SJSA1 (cell line): ENCODE measurements at regions not wholly inside any gene's neighbourhood (a gene's known extent, or its start where the extent isn't known, plus 50 kb on each side); places are given as distances from the start of the nearest gene placed in this dataset.

ENCODE experiments used
- DNase-seq, 2 experiments: peaks; one replicate each; pipeline ENCODE4 v3.0.0-alpha.2; 2015 to 2020; ENCODE audit warnings: low spot score in 2 of 2, low read depth in 1 of 2
- H3K27ac ChIP-seq: fragments of 250-450 bp; sonication (Bioruptor Pico); 2 replicates; pipeline ENCODE4 v1.5.1; 2020; ENCODE audit warnings: mild to moderate bottlenecking, moderate library complexity
- H3K27me3 ChIP-seq: fragments of 250-450 bp; sonication (Bioruptor Pico); replicated peaks from 2 replicates; pipeline ENCODE4 v1.5.1; 2020; ENCODE audit warnings: mild to moderate bottlenecking, moderate library complexity
- H3K36me3 ChIP-seq: fragments of 250-450 bp; sonication (Bioruptor Pico); 2 replicates; pipeline ENCODE4 v1.5.1; 2020; ENCODE audit warnings: mild to moderate bottlenecking
- H3K4me1 ChIP-seq: fragments of 250-450 bp; sonication (Bioruptor Pico); replicated peaks from 2 replicates; pipeline ENCODE4 v1.6.1; 2021; ENCODE audit warnings: mild to moderate bottlenecking
- H3K4me3 ChIP-seq: fragments of 250-450 bp; sonication (Bioruptor Pico); 2 replicates; pipeline ENCODE4 v1.5.1; 2020; ENCODE audit warnings: mild to moderate bottlenecking
- H3K9me3 ChIP-seq: fragments of 250-450 bp; sonication (Bioruptor Pico); replicated peaks from 2 replicates; pipeline ENCODE4 v1.5.1; 2020; ENCODE audit warnings: mild to moderate bottlenecking

DNA sequence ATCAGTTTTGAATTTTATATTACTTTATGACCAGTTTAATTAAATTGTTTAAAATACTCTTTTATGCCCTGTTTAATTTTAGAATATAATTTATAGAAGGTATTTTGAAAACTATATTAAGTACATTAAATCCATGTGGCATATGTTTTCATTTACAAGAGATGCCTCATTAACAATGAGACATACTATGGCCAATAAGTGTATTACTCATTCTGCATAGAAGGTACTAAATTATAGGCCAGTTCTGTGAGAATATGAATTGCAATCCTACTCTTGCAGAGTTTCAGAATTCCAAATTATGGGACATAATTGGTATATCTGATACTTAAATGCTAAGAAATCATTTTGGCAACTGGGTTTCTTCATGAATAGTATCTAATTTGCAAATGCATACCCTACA lies 951.1 kb downstream of the FAT4 start:
- Histone ChIP-seq H3K4me1 (no peaks in the 10 kb centered on the region), H3K4me3 (no peak overlapping the region), H3K36me3 (no peaks in the 10 kb centered on the region), H3K9me3 (no peaks in the 10 kb centered on the region), H3K27ac (no peak overlapping the region), H3K27me3 (no peaks in the 10 kb centered on the region)
- DNase-seq, result no peak

GRCh38 chr4:126267689-126268088 lies 952.9 kb downstream of the FAT4 start:
- Histone ChIP-seq H3K36me3 (no peaks in the 10 kb centered on the region), H3K4me3 (no peak overlapping the region), H3K9me3 (no peaks in the 10 kb centered on the region), H3K4me1 (no peaks in the 10 kb centered on the region), H3K27me3 (no peaks in the 10 kb centered on the region), H3K27ac (no peak overlapping the region)
- no peak for DNase-seq

DNA sequence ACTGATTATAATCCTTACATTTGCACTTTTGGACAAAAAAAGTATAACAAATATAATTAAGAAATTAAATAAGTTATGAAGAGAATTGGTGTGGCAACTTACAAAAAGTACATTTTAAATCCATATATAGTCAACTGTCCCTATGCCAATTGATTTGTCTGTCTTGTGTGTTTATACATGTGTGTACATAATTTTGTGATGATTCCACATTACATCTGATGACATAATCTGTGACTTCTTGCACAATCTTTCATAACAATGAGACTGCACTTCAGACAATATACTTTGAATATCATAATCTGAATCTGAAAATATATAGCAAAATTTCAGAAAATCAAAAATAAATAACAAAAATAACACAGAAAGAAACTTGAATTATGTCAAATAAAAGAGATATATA lies 953.4 kb downstream of the FAT4 start:
- no peak for DNase-seq
- Histone ChIP-seq H3K4me3 (no peak overlapping the region), H3K36me3 (no peaks in the 10 kb centered on the region), H3K27ac (no peak overlapping the region), H3K4me1 (no peaks in the 10 kb centered on the region), H3K27me3 (no peaks in the 10 kb centered on the region), H3K9me3 (no peaks in the 10 kb centered on the region)

- DNase-seq, result no peak
- H3K4me3 ChIP-seq, result no peak overlapping the region
- H3K4me1 ChIP-seq, result no peaks in the 10 kb centered on the region
- H3K36me3 ChIP-seq, result no peaks in the 10 kb centered on the region
- H3K27me3 ChIP-seq, result no peaks in the 10 kb centered on the region
- H3K27ac ChIP-seq, result no peak overlapping the region
- no peaks in the 10 kb centered on the region for H3K9me3 ChIP-seq
Measured at GRCh38 chr4:126269106-126269505, 954.4 kb downstream of the FAT4 start.

- Histone ChIP-seq H3K4me3 (no peak overlapping the region), H3K27me3 (no peaks in the 10 kb centered on the region), H3K36me3 (no peaks in the 10 kb centered on the region), H3K9me3 (no peaks in the 10 kb centered on the region), H3K27ac (no peak overlapping the region), H3K4me1 (no peaks in the 10 kb centered on the region)
- no peak for DNase-seq
Measured at GRCh38 chr4:126271292-126271691, 956.5 kb downstream of the FAT4 start.

- H3K27me3 ChIP-seq, result no peaks in the 10 kb centered on the region
- no peaks in the 10 kb centered on the region for H3K9me3 ChIP-seq
- no peak for DNase-seq
- H3K4me1 ChIP-seq, result no peaks in the 10 kb centered on the region
- H3K27ac ChIP-seq, result no peak overlapping the region
- H3K4me3 ChIP-seq, result no peak overlapping the region
- no peaks in the 10 kb centered on the region for H3K36me3 ChIP-seq
Measured at GRCh38 chr4:126273746-126274145, 959.0 kb downstream of the FAT4 start.

DNA sequence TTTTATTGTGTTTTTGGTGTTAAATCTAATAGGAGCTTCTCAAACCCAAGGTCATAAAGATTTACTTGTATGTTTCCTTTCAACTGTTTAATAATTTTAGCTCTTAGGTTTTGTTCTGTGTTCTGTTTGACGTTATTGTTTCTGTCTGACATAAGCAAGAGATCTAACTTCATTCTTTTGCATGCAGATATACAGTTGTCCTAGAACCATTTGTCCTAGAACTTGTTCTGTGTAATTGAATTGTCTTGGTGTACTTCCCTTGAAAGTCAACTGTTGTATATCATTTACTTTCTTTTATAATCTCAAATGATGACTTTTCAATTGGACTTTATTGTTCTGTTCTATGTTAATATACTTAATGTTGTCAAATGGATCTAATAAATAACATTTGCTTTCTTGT lies 977.1 kb downstream of the FAT4 start:
- H3K4me3 ChIP-seq, result no peak overlapping the region
- no peaks in the 10 kb centered on the region for H3K27me3 ChIP-seq
- no peaks in the 10 kb centered on the region for H3K4me1 ChIP-seq
- H3K36me3 ChIP-seq, result no peaks in the 10 kb centered on the region
- no peaks in the 10 kb centered on the region for H3K9me3 ChIP-seq
- no peak overlapping the region for H3K27ac ChIP-seq
- DNase-seq, result no peak

DNA sequence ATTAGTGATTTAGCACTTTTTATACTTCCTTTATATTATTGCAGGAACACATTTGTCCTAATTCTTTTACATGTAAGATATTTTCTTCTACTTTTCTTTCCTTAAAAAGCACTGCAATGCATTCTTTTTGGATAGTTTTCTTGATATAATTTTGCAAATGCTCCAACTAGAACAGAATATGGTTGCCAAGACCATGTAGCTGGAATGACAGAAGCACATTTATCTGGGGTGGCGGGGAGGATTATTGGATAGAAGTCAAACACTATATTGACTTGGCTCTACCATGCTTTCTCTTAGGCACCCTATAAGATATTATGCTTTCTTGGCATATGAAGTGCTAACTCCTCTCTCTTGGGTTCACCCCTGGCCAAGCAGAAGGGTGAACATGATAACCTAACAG lies 983.5 kb downstream of the FAT4 start:
- DNase-seq, result no peak
- Histone ChIP-seq H3K27ac (no peak overlapping the region), H3K36me3 (no peaks in the 10 kb centered on the region), H3K9me3 (peaks cover 4% of the 10 kb centered on the region; the same call in 1 of the 2 replicates), H3K27me3 (no peaks in the 10 kb centered on the region), H3K4me1 (no peaks in the 10 kb centered on the region), H3K4me3 (no peak overlapping the region)

- no peak overlapping the region for H3K27ac ChIP-seq
- no peaks in the 10 kb centered on the region for H3K27me3 ChIP-seq
- DNase-seq, result no peak
- H3K4me1 ChIP-seq, result no peaks in the 10 kb centered on the region
- peaks cover 3% of the 10 kb centered on the region; the same call in 1 of the 2 replicates for H3K9me3 ChIP-seq
- H3K4me3 ChIP-seq, result no peak overlapping the region
- no peaks in the 10 kb centered on the region for H3K36me3 ChIP-seq
Measured at GRCh38 chr4:126306152-126306869, 991.6 kb downstream of the FAT4 start.

DNA sequence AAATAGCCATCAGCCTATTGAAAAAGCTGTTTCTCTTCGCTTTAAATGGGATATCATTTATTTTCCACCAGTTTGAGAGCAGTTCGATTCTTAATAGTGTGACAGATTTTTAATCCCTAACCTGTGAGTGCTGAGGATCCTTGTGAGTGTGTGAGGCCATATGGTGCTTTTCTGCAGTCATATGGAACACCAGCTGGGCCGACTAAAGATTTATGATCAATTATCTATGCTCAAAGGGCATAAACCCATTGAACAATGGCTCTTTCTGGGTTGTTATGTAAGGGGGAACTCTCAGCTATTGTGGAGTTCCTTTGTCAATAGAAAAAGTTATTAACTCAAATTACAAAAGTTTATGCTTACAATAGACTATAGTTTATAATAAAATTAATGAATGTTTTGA lies 1003.6 kb downstream of the FAT4 start:
- no peaks in the 10 kb centered on the region for H3K4me1 ChIP-seq
- H3K27ac ChIP-seq, result no peak overlapping the region
- H3K36me3 ChIP-seq, result no peaks in the 10 kb centered on the region
- no peaks in the 10 kb centered on the region for H3K9me3 ChIP-seq
- no peaks in the 10 kb centered on the region for H3K27me3 ChIP-seq
- DNase-seq, result no peak
- no peak overlapping the region for H3K4me3 ChIP-seq

DNA sequence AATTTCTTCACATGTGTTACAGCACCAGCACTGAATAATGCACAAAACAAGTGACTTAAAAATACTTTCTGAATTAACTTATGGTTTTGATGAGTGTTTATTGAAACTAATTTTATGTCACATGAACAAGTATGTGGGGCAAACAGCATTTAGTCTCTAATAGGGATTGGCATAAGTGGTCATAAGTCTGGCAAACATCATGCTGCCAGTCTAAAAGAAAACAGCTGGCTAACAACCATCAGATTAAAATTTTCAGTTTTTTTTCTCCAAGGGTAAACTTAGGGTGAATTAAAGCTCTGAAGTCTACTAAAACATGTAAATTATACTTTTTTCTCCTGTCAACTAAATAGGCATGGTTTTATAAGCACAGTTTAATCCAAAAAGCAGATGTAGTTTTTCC lies 1014.2 kb downstream of the FAT4 start:
- H3K27ac ChIP-seq, result no peak overlapping the region
- DNase-seq, result no peak
- no peaks in the 10 kb centered on the region for H3K36me3 ChIP-seq
- H3K27me3 ChIP-seq, result no peaks in the 10 kb centered on the region
- no peak overlapping the region for H3K4me3 ChIP-seq
- H3K4me1 ChIP-seq, result no peaks in the 10 kb centered on the region
- no peaks in the 10 kb centered on the region for H3K9me3 ChIP-seq

- H3K27ac ChIP-seq, result no peak overlapping the region
- DNase-seq, result no peak
Measured at GRCh38 chr4:126338548-126338947, 1023.8 kb downstream of the FAT4 start.

DNA sequence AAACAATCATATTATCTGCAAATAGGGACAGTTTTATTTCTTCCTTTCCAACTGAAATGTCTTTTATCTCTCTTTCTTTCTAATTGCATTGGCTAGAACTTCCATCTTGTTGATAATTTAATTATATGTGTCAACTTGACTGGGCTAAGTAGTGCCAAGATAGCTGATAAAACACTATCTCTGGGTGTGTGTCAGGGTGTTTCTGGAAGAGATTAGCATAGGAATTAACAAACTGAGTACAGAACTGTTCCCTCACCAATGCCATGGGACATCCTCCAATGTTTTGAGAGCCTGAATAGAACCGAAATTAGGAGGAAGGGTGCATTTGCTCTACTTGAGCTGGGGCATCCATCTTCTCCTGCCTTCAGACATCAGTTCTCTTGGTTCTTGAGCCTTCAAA lies 1027.2 kb downstream of the FAT4 start:
- Histone ChIP-seq H3K27me3 (no peaks in the 10 kb centered on the region), H3K36me3 (no peaks in the 10 kb centered on the region), H3K4me1 (no peaks in the 10 kb centered on the region), H3K27ac (no peak overlapping the region), H3K4me3 (no peak overlapping the region), H3K9me3 (no peaks in the 10 kb centered on the region)
- DNase-seq, result no peak

More at GRCh38 chr4:126338548-126338947, 1023.8 kb downstream of the FAT4 start:
- H3K27me3 ChIP-seq, result no peaks in the 10 kb centered on the region
- no peak overlapping the region for H3K4me3 ChIP-seq
- H3K36me3 ChIP-seq, result no peaks in the 10 kb centered on the region
- no peaks in the 10 kb centered on the region for H3K9me3 ChIP-seq
- no peaks in the 10 kb centered on the region for H3K4me1 ChIP-seq

DNA sequence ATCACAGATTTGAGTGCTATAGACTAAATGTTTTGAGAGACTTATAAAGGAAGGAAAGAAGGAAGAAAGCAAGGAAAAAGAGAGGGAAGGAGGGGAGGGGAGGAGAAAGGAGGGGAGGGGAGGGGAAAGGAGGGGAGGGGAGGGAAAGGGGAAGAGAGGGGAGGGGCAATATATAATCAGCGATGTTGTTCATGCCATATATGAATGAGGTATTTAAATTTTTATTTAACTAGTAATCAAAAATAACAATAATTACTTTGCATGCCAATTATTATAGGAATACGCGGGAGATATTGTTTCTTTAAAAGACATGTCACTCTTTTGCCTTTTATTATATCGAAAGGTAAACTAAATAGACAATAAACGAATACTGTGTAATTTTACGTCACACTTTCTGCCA lies 1029.7 kb downstream of the FAT4 start:
- H3K9me3 ChIP-seq, result no peaks in the 10 kb centered on the region
- H3K4me1 ChIP-seq, result no peaks in the 10 kb centered on the region
- DNase-seq, result no peak
- H3K36me3 ChIP-seq, result no peaks in the 10 kb centered on the region
- H3K4me3 ChIP-seq, result no peak overlapping the region
- H3K27me3 ChIP-seq, result no peaks in the 10 kb centered on the region
- no peak overlapping the region for H3K27ac ChIP-seq

- Histone ChIP-seq H3K27me3 (no peaks in the 10 kb centered on the region), H3K36me3 (no peaks in the 10 kb centered on the region), H3K9me3 (no peaks in the 10 kb centered on the region), H3K27ac (no peak overlapping the region), H3K4me3 (no peak overlapping the region), H3K4me1 (no peaks in the 10 kb centered on the region)
- no peak for DNase-seq
Measured at GRCh38 chr4:126346654-126347053, 1031.9 kb downstream of the FAT4 start.
